H1 (cell line): ENCODE measurements at regions not wholly inside any gene's neighbourhood (a gene's known extent, or its start where the extent isn't known, plus 50 kb on each side); places are given as distances from the start of the nearest gene placed in this dataset.

Experiments used
- CTCF ChIA-PET: fragments of 300-600 bp; sonication (Branson Sonifier 250); formaldehyde crosslinking; loops from one replicate; lab custom pipeline; 2021; ENCODE audit not compliant: partially characterized antibody; lab: Charles Lee
- POLR2A ChIA-PET: fragments of 300-600 bp; sonication (Branson Sonifier 250); formaldehyde crosslinking; loops from one replicate; lab custom pipeline; 2021; ENCODE audit warnings: inconsistent platforms; ENCODE audit not compliant: partially characterized antibody; lab: Charles Lee
- DNase-seq, 2 experiments: peaks; one replicate each; pipeline versions ENCODE4 v3.0.0 to v3.0.0-alpha.2; 2010 to 2022; ENCODE audit warnings: low spot score in 2 of 2, low read depth in 1 of 2, mixed read lengths in 1 of 2
- FAIRE-seq: peaks from 2 replicates; lab custom pipeline; 2011; peaks lifted over from hg19 to GRCh38; lab: Jason Lieb, UNC
- H2AFZ ChIP-seq: 2 replicates; pipeline ENCODE4 v1.8.1; 2012; ENCODE audit warnings: low read length, inconsistent platforms
- H2AK5ac ChIP-seq: 2 replicates; pipeline ENCODE4 v1.6.1; 2013; ENCODE audit warnings: low read depth, low read length
- H2BK120ac ChIP-seq: replicated peaks from 2 replicates; pipeline ENCODE3; 2013; ENCODE audit warnings: low read depth, low read length, inconsistent platforms
- H2BK12ac ChIP-seq: 2 replicates; pipeline ENCODE4 v1.6.1; 2013; ENCODE audit warnings: low read depth, low read length
- H2BK15ac ChIP-seq: 2 replicates; pipeline ENCODE4 v1.6.1; 2013; ENCODE audit warnings: low read length
- H2BK20ac ChIP-seq: 2 replicates; pipeline ENCODE4 v1.6.1; 2013; ENCODE audit warnings: low read length
- H2BK5ac ChIP-seq: 2 replicates; pipeline ENCODE4 v1.6.1; 2013; ENCODE audit warnings: low read depth, low read length
- H3K14ac ChIP-seq: 2 replicates; pipeline ENCODE4 v1.6.1; 2013; ENCODE audit warnings: inconsistent platforms; ENCODE audit not compliant: insufficient read length
- H3K18ac ChIP-seq: 2 replicates; pipeline ENCODE4 v1.6.1; 2013; ENCODE audit warnings: low read length; ENCODE audit errors: extremely low read depth
- H3K23ac ChIP-seq: 2 replicates; pipeline ENCODE4 v1.6.1; 2013; ENCODE audit warnings: inconsistent platforms; ENCODE audit not compliant: insufficient read length
- H3K23me2 ChIP-seq: 2 replicates; pipeline ENCODE4 v1.6.1; 2013; ENCODE audit warnings: low read depth, low read length
- H3K27ac ChIP-seq: 2 replicates; pipeline ENCODE4 v1.6.1; 2011; ENCODE audit warnings: low read depth, low read length, inconsistent platforms
- H3K27me3 ChIP-seq, 4 experiments: replicated peaks in 1 of 4; 1 replicate in 1 of 4; 2 replicates in 3 of 4; pipeline versions ENCODE4 v1.6.1 to v1.8.1; 2011 to 2013; ENCODE audit warnings: low read length in 3 of 4, mild to moderate bottlenecking in 3 of 4, inconsistent platforms in 2 of 4, mixed read lengths in 2 of 4, moderate library complexity in 1 of 4; ENCODE audit not compliant: control insufficient read depth in 3 of 4, insufficient read depth in 3 of 4; ENCODE audit errors: extremely low read depth in 1 of 4
- H3K36me3 ChIP-seq, 4 experiments: 2 replicates each; pipeline versions ENCODE4 v1.6.1 to v1.8.1; 2011 to 2013; ENCODE audit warnings: mild to moderate bottlenecking in 4 of 4, low read length in 3 of 4, moderate library complexity in 2 of 4, control low read depth in 1 of 4, inconsistent platforms in 1 of 4; ENCODE audit not compliant: insufficient read depth in 4 of 4, control insufficient read depth in 2 of 4
- H3K4ac ChIP-seq: replicated peaks from 2 replicates; pipeline ENCODE3; 2013; ENCODE audit warnings: low read length, low read depth, mixed read lengths, inconsistent platforms; ENCODE audit not compliant: insufficient read length
- H3K4me1 ChIP-seq, 4 experiments: replicated peaks in 1 of 4; 1 replicate in 1 of 4; 2 replicates in 3 of 4; pipeline versions ENCODE4 v1.6.1 to v1.8.1; 2011 to 2013; ENCODE audit warnings: low read length in 3 of 4, inconsistent platforms in 2 of 4, mixed read lengths in 1 of 4; ENCODE audit not compliant: insufficient read depth in 4 of 4, control insufficient read depth in 3 of 4
- H3K4me2 ChIP-seq, 2 experiments: 2 replicates each; pipeline versions ENCODE4 v1.6.1 to v1.8.1; 2011 to 2013; ENCODE audit warnings: low read depth in 2 of 2, low read length in 2 of 2, control low read depth in 1 of 2, inconsistent platforms in 1 of 2, mild to moderate bottlenecking in 1 of 2; ENCODE audit not compliant: insufficient read depth in 1 of 2
- H3K4me3 ChIP-seq, 4 experiments: fragments of 200-600, 300-600 bp in 1 of 4; sonication (generic), shearing (Covaris generic), sonication (Bioruptor Twin) in 1 of 4; 2 replicates each; pipeline versions ENCODE4 v1.5.1 to v1.8.1; 2011 to 2016; ENCODE audit warnings: low read length in 4 of 4, low read depth in 3 of 4, control low read depth in 2 of 4, inconsistent platforms in 2 of 4, mild to moderate bottlenecking in 2 of 4, mixed read lengths in 1 of 4, moderate library complexity in 1 of 4; ENCODE audit not compliant: insufficient read depth in 2 of 4; ENCODE audit errors: extremely low read depth in 1 of 4
- H3K56ac ChIP-seq: replicated peaks from 2 replicates; pipeline ENCODE3; 2013; ENCODE audit warnings: low read depth, mild to moderate bottlenecking, mixed read lengths, low read length, inconsistent platforms; ENCODE audit not compliant: insufficient read length
- H3K79me1 ChIP-seq: 2 replicates; pipeline ENCODE4 v1.6.1; 2013; ENCODE audit warnings: low read depth, low read length, control low read depth
- H3K79me2 ChIP-seq, 2 experiments: 2 replicates each; pipeline versions ENCODE4 v1.6.1 to v1.8.1; 2012 to 2013; ENCODE audit warnings: low read length in 2 of 2, mild to moderate bottlenecking in 2 of 2, inconsistent platforms in 1 of 2; ENCODE audit not compliant: insufficient read depth in 2 of 2, control insufficient read depth in 1 of 2
- H3K9ac ChIP-seq, 4 experiments: replicated peaks in 1 of 4; 1 replicate in 1 of 4; 2 replicates in 3 of 4; pipeline versions ENCODE4 v1.6.1 to v1.8.1; 2011 to 2013; ENCODE audit warnings: low read depth in 3 of 4, low read length in 3 of 4, control low read depth in 2 of 4, mild to moderate bottlenecking in 2 of 4, moderate library complexity in 2 of 4, inconsistent platforms in 1 of 4; ENCODE audit errors: extremely low read depth in 1 of 4
- H3K9me3 ChIP-seq, 2 experiments: 2 replicates each; pipeline versions ENCODE4 v1.6.1 to v1.8.1; 2012 to 2013; ENCODE audit warnings: mild to moderate bottlenecking in 2 of 2, moderate library complexity in 2 of 2, control low read depth in 1 of 2, inconsistent platforms in 1 of 2, low read depth in 1 of 2, low read length in 1 of 2, mixed read lengths in 1 of 2; ENCODE audit not compliant: insufficient read depth in 2 of 2
- H4K20me1 ChIP-seq, 2 experiments: replicated peaks in 1 of 2; 2 replicates each; pipeline versions ENCODE3 to v1.8.1; 2011 to 2013; ENCODE audit warnings: inconsistent platforms in 2 of 2, low read length in 2 of 2, mild to moderate bottlenecking in 1 of 2; ENCODE audit not compliant: insufficient read depth in 2 of 2, control insufficient read depth in 1 of 2
- H4K5ac ChIP-seq: 2 replicates; pipeline ENCODE4 v1.6.1; 2013; ENCODE audit warnings: low read length, low read depth, mixed read lengths, inconsistent platforms; ENCODE audit not compliant: insufficient read length
- H4K8ac ChIP-seq: 2 replicates; pipeline ENCODE4 v1.8.0; 2013; ENCODE audit warnings: mild to moderate bottlenecking, moderate library complexity, low read length, inconsistent platforms; ENCODE audit not compliant: insufficient read depth; ENCODE audit errors: extremely low read depth
- H4K91ac ChIP-seq: replicated peaks from 2 replicates; pipeline ENCODE3; 2013; ENCODE audit warnings: low read length, mixed read lengths, inconsistent platforms; ENCODE audit not compliant: insufficient read length
- BACH1 ChIP-seq: IDR thresholded peaks from 2 replicates; pipeline ENCODE4 v1.6.1; 2012; ENCODE audit warnings: low read length, improper control_type of control experiment
- CBX5 ChIP-seq: fragments of 300-800, 300-1000 bp; sonication (generic); IDR thresholded peaks from 2 replicates; pipeline ENCODE4 v1.7.1; 2016; ENCODE audit warnings: antibody characterized with exemption, low read length, low read depth
- CEBPB ChIP-seq: IDR thresholded peaks from 2 replicates; pipeline ENCODE4 v1.6.1; 2012; ENCODE audit warnings: low read depth, low read length
- JUND ChIP-seq: IDR thresholded peaks from 2 replicates; pipeline ENCODE4 v1.6.1; 2011; ENCODE audit warnings: mild to moderate bottlenecking, improper control_type of control experiment, low read length
- POLR2AphosphoS5 ChIP-seq: IDR thresholded peaks from 2 replicates; pipeline ENCODE4 v1.6.1; 2011; ENCODE audit warnings: low read depth, low read length
- SP2 ChIP-seq: IDR thresholded peaks from 2 replicates; pipeline ENCODE4 v1.6.1; 2012; ENCODE audit warnings: mild to moderate bottlenecking, low read length, inconsistent platforms
- YY1 ChIP-seq: IDR thresholded peaks from 2 replicates; pipeline ENCODE4 v1.6.1; 2011; ENCODE audit warnings: low read depth, mild to moderate bottlenecking, low read length
- WGBS, 2 experiments: shearing (Covaris generic) in 1 of 2; methylation state at CpG; one replicate each; pipeline versions ENCODE4 v1.1.6 to v1.1.7; 2013 to 2015; ENCODE audit warnings: low lambda C conversion rate in 2 of 2, mixed read lengths in 2 of 2, inconsistent platforms in 1 of 2, low coverage in 1 of 2, missing lambda C conversion rate in 1 of 2; ENCODE audit not compliant: insufficient replicate concordance in 2 of 2, insufficient coverage in 1 of 2, insufficient read length in 1 of 2; ENCODE audit errors: extremely low coverage in 1 of 2, missing lambda C conversion rate in 1 of 2; 5-methylcytosine and 5-hydroxymethylcytosine counted together

DNA sequence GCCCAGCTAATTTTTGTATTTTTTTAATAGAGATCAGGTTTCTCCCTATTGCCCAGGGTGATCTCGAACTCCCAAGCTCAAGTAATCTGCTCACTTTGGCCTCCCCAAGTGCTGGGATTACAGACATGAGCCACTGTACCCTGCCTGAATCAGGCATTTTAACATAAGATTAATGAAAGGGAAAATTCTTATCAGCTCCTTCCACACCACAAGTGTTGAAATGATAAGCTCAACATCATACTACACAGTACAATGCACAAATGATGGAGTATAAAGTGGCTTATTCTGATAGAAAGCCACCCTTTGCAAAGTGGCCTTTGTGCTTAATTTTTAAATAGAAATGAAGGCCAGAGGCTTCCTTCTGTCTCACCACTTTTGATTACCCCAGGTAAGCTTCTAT, 71.3 kb upstream of the MCHR2 start:
- Histone ChIP-seq H4K5ac (no peak overlapping the region), H3K23ac (no peak overlapping the region), H2BK120ac (no peak overlapping the region), H3K36me3 (no peaks in the 10 kb centered on the region), H4K20me1 (no peaks in the 10 kb centered on the region), H3K4me2 (no peak overlapping the region), H4K8ac (no peak overlapping the region), H3K14ac (no peak overlapping the region), H3K56ac (no peak overlapping the region), H2AFZ (no peak overlapping the region), H2BK20ac (no peak overlapping the region), H3K27me3 (no peaks in the 10 kb centered on the region), H3K4me1 (no peaks in the 10 kb centered on the region), H3K23me2 (no peaks in the 10 kb centered on the region; the same call in 1 of the 2 replicates), H3K18ac (no peak overlapping the region), H3K9me3 (0 out of 4 replicates have a peak, but pooled peaks cover 0 to 4% of the 10 kb centered on the region in 2 experiments), H3K79me1 (no peaks in the 10 kb centered on the region), H3K4me3 (no peak overlapping the region), H2BK12ac (no peak overlapping the region), H2AK5ac (no peak overlapping the region), H3K79me2 (no peaks in the 10 kb centered on the region), H3K9ac (no peak overlapping the region), H4K91ac (no peak overlapping the region), H3K4ac (no peak overlapping the region), H2BK15ac (no peak overlapping the region), H2BK5ac (no peak overlapping the region), H3K27ac (no peak overlapping the region)
- DNase-seq, result no peak
- FAIRE-seq, result no peak
- WGBS, 2 experiments, result 90% methylated on average over 1 of the region's 1 CpG; no CpG with 5 or more reads in 1 of the 2 experiments
- CTCF ChIA-PET, result interaction anchor here (0.6 to 1.1 kb wide), 4 partner anchors 11 to 1165 kb away, joined by 3 to 5 read pairs (median 3); no protein-coding TSS in a partner anchor
- POLR2A ChIA-PET, result no interaction called here
- TF ChIP-seq CBX5 (no peak), BACH1 (no peak), POLR2AphosphoS5 (no peak), SP2 (no peak), YY1 (no peak), CEBPB (no peak), JUND (no peak)
